ENCODE measurements at regions not wholly inside any gene's neighbourhood (a gene's known extent, or its start where the extent isn't known, plus 50 kb on each side); places are given as distances from the start of the nearest gene placed in this dataset.

DNA sequence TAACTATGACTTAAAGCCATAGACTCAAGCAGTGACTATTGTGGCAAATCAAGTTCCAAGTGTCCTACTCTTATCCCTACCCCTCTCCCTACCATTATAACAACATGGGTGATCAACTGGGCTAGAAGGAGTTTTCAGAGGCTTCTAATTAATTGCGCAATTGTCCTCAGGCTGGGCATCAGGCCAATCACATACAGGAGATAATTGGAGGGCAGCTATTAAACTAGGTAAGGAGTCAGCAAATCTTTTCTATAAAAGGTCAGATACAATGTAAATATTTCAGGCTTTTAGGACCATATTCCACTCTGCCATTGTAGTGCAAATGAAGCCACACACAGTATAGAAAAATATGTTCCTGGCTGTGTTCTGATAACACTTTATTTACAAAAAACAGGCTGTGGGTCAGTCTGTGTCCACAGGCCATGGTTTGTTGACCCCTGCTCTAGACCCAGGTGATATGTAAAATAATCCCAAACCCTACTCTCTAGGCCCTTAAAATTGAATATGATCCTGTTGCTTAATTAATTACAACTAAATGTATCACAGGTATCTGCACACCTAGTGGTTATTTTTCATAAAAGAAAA is 141.4 kb upstream of the PIK3R1 start:
- H3K4me3 Mint-ChIP-seq: no peak overlapping the region

More for the DNA sequence above, 141.4 kb upstream of the PIK3R1 start:
- DNase-seq (ENCODE audit: low spot score): no peak
- no peak for ATAC-seq
- Mint-ChIP-seq H3K9me3 (no peaks in the 10 kb centered on the region), H3K36me3 (no peaks in the 10 kb centered on the region), H3K27me3 (ENCODE audit: low read depth) (no peaks in the 10 kb centered on the region), H3K27ac (no peak overlapping the region), H3K4me1 (no peaks in the 10 kb centered on the region)
- CTCF ChIA-PET: no interaction called here
- no peak for TF ChIP-seq ZNF423 (CRISPR knock-in tag; IDR thresholded peaks at IDR 0.05)
- TF ChIP-seq PRRX2 (CRISPR knock-in tag; IDR thresholded peaks at IDR 0.05): no peak
- TF ChIP-seq, protein P1, sequence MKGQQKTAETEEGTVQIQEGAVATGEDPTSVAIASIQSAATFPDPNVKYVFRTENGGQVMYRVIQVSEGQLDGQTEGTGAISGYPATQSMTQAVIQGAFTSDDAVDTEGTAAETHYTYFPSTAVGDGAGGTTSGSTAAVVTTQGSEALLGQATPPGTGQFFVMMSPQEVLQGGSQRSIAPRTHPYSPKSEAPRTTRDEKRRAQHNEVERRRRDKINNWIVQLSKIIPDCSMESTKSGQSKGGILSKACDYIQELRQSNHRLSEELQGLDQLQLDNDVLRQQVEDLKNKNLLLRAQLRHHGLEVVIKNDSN (CRISPR knock-in tag; IDR thresholded peaks at IDR 0.05): no peak
- TF ChIP-seq CREM (CRISPR knock-in tag; IDR thresholded peaks at IDR 0.05): no peak
- TF ChIP-seq, protein P2, sequence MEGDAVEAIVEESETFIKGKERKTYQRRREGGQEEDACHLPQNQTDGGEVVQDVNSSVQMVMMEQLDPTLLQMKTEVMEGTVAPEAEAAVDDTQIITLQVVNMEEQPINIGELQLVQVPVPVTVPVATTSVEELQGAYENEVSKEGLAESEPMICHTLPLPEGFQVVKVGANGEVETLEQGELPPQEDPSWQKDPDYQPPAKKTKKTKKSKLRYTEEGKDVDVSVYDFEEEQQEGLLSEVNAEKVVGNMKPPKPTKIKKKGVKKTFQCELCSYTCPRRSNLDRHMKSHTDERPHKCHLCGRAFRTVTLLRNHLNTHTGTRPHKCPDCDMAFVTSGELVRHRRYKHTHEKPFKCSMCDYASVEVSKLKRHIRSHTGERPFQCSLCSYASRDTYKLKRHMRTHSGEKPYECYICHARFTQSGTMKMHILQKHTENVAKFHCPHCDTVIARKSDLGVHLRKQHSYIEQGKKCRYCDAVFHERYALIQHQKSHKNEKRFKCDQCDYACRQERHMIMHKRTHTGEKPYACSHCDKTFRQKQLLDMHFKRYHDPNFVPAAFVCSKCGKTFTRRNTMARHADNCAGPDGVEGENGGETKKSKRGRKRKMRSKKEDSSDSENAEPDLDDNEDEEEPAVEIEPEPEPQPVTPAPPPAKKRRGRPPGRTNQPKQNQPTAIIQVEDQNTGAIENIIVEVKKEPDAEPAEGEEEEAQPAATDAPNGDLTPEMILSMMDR (IDR thresholded peaks at IDR 0.05): no peak
- TF ChIP-seq, protein P3, sequence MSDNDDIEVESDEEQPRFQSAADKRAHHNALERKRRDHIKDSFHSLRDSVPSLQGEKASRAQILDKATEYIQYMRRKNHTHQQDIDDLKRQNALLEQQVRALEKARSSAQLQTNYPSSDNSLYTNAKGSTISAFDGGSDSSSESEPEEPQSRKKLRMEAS (CRISPR knock-in tag; IDR thresholded peaks at IDR 0.05): no peak
- TF ChIP-seq ZNF219 (CRISPR knock-in tag; IDR thresholded peaks at IDR 0.05; ENCODE audit: borderline replicate concordance): no peak
- TF ChIP-seq, protein P4, sequence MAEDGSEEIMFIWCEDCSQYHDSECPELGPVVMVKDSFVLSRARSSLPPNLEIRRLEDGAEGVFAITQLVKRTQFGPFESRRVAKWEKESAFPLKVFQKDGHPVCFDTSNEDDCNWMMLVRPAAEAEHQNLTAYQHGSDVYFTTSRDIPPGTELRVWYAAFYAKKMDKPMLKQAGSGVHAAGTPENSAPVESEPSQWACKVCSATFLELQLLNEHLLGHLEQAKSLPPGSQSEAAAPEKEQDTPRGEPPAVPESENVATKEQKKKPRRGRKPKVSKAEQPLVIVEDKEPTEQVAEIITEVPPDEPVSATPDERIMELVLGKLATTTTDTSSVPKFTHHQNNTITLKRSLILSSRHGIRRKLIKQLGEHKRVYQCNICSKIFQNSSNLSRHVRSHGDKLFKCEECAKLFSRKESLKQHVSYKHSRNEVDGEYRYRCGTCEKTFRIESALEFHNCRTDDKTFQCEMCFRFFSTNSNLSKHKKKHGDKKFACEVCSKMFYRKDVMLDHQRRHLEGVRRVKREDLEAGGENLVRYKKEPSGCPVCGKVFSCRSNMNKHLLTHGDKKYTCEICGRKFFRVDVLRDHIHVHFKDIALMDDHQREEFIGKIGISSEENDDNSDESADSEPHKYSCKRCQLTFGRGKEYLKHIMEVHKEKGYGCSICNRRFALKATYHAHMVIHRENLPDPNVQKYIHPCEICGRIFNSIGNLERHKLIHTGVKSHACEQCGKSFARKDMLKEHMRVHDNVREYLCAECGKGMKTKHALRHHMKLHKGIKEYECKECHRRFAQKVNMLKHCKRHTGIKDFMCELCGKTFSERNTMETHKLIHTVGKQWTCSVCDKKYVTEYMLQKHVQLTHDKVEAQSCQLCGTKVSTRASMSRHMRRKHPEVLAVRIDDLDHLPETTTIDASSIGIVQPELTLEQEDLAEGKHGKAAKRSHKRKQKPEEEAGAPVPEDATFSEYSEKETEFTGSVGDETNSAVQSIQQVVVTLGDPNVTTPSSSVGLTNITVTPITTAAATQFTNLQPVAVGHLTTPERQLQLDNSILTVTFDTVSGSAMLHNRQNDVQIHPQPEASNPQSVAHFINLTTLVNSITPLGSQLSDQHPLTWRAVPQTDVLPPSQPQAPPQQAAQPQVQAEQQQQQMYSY (CRISPR knock-in tag; IDR thresholded peaks at IDR 0.05): no peak
- TF ChIP-seq, protein P5, sequence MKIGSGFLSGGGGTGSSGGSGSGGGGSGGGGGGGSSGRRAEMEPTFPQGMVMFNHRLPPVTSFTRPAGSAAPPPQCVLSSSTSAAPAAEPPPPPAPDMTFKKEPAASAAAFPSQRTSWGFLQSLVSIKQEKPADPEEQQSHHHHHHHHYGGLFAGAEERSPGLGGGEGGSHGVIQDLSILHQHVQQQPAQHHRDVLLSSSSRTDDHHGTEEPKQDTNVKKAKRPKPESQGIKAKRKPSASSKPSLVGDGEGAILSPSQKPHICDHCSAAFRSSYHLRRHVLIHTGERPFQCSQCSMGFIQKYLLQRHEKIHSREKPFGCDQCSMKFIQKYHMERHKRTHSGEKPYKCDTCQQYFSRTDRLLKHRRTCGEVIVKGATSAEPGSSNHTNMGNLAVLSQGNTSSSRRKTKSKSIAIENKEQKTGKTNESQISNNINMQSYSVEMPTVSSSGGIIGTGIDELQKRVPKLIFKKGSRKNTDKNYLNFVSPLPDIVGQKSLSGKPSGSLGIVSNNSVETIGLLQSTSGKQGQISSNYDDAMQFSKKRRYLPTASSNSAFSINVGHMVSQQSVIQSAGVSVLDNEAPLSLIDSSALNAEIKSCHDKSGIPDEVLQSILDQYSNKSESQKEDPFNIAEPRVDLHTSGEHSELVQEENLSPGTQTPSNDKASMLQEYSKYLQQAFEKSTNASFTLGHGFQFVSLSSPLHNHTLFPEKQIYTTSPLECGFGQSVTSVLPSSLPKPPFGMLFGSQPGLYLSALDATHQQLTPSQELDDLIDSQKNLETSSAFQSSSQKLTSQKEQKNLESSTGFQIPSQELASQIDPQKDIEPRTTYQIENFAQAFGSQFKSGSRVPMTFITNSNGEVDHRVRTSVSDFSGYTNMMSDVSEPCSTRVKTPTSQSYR (CRISPR knock-in tag; IDR thresholded peaks at IDR 0.05): no peak
- TF ChIP-seq, protein P6, sequence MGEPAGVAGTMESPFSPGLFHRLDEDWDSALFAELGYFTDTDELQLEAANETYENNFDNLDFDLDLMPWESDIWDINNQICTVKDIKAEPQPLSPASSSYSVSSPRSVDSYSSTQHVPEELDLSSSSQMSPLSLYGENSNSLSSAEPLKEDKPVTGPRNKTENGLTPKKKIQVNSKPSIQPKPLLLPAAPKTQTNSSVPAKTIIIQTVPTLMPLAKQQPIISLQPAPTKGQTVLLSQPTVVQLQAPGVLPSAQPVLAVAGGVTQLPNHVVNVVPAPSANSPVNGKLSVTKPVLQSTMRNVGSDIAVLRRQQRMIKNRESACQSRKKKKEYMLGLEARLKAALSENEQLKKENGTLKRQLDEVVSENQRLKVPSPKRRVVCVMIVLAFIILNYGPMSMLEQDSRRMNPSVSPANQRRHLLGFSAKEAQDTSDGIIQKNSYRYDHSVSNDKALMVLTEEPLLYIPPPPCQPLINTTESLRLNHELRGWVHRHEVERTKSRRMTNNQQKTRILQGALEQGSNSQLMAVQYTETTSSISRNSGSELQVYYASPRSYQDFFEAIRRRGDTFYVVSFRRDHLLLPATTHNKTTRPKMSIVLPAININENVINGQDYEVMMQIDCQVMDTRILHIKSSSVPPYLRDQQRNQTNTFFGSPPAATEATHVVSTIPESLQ (CRISPR knock-in tag; IDR thresholded peaks at IDR 0.05): no peak
- TF ChIP-seq ESRRA (CRISPR knock-in tag; IDR thresholded peaks at IDR 0.05; ENCODE audit: borderline replicate concordance): no peak
- TF ChIP-seq, protein P7, sequence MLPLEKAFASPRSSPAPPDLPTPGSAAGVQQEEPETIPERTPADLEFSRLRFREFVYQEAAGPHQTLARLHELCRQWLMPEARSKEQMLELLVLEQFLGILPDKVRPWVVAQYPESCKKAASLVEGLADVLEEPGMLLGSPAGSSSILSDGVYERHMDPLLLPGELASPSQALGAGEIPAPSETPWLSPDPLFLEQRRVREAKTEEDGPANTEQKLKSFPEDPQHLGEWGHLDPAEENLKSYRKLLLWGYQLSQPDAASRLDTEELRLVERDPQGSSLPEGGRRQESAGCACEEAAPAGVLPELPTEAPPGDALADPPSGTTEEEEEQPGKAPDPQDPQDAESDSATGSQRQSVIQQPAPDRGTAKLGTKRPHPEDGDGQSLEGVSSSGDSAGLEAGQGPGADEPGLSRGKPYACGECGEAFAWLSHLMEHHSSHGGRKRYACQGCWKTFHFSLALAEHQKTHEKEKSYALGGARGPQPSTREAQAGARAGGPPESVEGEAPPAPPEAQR (CRISPR knock-in tag; IDR thresholded peaks at IDR 0.05): no peak
- TF ChIP-seq, protein P8, sequence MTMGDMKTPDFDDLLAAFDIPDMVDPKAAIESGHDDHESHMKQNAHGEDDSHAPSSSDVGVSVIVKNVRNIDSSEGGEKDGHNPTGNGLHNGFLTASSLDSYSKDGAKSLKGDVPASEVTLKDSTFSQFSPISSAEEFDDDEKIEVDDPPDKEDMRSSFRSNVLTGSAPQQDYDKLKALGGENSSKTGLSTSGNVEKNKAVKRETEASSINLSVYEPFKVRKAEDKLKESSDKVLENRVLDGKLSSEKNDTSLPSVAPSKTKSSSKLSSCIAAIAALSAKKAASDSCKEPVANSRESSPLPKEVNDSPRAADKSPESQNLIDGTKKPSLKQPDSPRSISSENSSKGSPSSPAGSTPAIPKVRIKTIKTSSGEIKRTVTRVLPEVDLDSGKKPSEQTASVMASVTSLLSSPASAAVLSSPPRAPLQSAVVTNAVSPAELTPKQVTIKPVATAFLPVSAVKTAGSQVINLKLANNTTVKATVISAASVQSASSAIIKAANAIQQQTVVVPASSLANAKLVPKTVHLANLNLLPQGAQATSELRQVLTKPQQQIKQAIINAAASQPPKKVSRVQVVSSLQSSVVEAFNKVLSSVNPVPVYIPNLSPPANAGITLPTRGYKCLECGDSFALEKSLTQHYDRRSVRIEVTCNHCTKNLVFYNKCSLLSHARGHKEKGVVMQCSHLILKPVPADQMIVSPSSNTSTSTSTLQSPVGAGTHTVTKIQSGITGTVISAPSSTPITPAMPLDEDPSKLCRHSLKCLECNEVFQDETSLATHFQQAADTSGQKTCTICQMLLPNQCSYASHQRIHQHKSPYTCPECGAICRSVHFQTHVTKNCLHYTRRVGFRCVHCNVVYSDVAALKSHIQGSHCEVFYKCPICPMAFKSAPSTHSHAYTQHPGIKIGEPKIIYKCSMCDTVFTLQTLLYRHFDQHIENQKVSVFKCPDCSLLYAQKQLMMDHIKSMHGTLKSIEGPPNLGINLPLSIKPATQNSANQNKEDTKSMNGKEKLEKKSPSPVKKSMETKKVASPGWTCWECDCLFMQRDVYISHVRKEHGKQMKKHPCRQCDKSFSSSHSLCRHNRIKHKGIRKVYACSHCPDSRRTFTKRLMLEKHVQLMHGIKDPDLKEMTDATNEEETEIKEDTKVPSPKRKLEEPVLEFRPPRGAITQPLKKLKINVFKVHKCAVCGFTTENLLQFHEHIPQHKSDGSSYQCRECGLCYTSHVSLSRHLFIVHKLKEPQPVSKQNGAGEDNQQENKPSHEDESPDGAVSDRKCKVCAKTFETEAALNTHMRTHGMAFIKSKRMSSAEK (CRISPR knock-in tag; IDR thresholded peaks at IDR 0.05; ENCODE audit: borderline replicate concordance): no peak
- no peak for TF ChIP-seq ZNF232 (CRISPR knock-in tag; IDR thresholded peaks at IDR 0.05)
- TF ChIP-seq TP53 (CRISPR knock-in tag; IDR thresholded peaks at IDR 0.05): no peak
- no peak for TF ChIP-seq MXD4 (CRISPR knock-in tag; IDR thresholded peaks at IDR 0.05; ENCODE audit: borderline replicate concordance)
- TF ChIP-seq MYBL2 (CRISPR knock-in tag; IDR thresholded peaks at IDR 0.05): no peak
- TF ChIP-seq TEAD1 (CRISPR knock-in tag; IDR thresholded peaks at IDR 0.05): no peak
- no peak for TF ChIP-seq JUN (CRISPR knock-in tag; IDR thresholded peaks at IDR 0.05)
- TF ChIP-seq ZNF138 (CRISPR knock-in tag; conservative IDR thresholded peaks at IDR 0.05): no peak
- POLR2A ChIA-PET: no interaction called here

Data from WTC11 (cell line).